ENCODE measurements at regions not wholly inside any gene's neighbourhood (a gene's known extent, or its start where the extent isn't known, plus 50 kb on each side); places are given as distances from the start of the nearest gene placed in this dataset.

DNA sequence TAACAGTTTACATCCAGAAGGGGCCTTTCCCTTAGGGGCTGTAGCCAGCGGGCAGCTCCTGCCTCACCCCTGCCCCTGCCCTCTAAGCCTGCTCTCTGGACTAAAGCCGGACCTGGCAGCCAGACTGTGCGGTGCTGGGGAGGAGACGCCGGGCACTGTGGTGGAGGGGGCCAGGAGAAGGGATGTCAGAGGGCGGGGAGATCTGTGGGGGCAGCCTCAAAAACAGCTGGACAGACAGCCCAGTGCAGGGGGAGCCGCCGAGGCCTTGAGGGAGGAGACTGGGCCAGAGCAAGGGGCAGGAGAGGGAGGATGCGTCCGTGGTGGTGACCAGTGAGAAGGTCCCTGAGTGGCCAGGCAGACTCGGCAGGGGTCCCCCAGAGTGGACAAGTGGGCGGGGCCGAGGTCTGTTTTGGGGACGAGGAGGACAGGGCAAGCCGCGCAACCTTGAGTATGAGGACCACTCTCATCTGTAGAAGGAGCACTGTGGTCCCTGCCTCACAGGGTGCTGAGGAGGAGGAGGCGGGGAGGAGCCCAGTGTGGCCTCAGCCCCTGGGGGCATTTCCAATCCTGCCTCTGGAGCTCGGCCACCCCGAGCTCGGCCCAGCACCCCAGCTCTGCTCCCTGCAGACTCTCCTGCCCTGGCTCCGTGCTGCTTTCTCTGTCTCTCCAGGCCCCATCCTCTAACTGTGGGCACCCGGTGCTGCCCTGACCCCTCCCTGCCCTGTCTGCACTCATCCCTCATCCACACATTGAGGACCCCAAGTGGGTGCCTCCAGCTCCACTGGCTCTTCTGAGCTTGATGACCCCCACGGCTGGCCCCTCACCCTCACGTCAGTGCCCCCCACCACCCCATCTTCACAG, 59.2 kb upstream of the NKX1-1 start:
- no peak for DNase-seq (ENCODE audit: low read depth in 1 of 2, low spot score in 1 of 2)

DNA sequence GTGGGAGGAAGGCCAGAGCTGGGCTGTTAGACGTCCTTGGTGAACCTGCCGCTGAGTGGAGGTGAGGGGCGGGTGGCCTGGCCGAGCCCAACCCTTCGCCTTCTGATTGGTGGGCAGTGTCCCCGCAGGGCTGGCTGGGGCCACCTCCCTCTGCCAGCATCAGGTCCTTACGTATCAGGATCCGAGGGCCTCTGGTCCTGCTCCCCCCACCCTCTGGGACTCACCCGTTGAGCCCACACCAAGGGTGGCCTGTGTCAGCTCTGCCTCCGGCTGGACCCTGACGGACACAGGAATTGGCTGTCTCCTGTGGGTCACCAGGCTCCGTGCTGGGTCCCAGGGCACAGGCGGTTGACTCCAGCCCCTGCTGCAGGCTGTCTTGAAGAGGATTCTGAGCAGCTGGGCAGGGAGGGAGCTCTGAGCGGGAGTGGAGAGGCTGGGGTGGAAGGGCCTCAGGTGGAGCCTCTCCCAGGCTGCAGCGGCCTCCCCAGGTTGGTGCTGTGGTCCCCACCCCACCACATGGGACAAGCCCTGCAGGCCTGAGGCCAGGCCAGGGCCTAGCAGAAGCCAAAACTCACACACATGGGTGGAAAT, 58.4 kb upstream of the NKX1-1 start:
- no peak for DNase-seq (ENCODE audit: low read depth in 1 of 2, low spot score in 1 of 2)

DNA sequence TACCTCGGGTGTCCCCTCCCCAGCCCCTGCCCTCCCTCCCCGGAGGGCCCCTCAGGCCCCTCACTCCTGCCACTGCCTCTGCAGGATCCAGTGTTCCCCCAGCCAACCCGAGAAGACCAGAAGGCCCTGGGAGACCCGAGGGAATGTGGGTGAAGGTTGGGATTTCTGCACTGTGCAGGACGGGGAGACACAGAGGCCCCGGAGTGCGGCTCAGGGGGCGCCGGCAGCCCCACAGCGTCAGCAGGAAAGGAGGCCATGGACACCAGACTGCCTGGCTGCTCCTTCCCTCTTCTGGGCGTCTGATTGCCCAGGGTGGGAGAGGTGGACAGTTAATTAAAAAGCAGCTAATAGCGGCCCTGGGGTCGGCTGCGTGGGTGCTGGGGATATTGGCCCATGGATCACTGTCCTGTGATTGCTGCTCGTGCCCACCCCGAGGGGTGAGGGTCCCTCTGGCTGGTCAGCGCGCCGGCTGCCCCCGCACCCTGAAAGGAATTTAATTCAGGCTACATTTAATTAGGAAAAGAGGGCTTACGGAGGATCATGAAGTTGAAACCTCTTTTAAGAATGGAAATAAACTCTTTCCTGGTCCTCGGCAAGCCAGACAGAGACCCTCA, 57.8 kb upstream of the NKX1-1 start:
- DNase-seq (ENCODE audit: low read depth in 1 of 2, low spot score in 1 of 2) = no peak

DNA sequence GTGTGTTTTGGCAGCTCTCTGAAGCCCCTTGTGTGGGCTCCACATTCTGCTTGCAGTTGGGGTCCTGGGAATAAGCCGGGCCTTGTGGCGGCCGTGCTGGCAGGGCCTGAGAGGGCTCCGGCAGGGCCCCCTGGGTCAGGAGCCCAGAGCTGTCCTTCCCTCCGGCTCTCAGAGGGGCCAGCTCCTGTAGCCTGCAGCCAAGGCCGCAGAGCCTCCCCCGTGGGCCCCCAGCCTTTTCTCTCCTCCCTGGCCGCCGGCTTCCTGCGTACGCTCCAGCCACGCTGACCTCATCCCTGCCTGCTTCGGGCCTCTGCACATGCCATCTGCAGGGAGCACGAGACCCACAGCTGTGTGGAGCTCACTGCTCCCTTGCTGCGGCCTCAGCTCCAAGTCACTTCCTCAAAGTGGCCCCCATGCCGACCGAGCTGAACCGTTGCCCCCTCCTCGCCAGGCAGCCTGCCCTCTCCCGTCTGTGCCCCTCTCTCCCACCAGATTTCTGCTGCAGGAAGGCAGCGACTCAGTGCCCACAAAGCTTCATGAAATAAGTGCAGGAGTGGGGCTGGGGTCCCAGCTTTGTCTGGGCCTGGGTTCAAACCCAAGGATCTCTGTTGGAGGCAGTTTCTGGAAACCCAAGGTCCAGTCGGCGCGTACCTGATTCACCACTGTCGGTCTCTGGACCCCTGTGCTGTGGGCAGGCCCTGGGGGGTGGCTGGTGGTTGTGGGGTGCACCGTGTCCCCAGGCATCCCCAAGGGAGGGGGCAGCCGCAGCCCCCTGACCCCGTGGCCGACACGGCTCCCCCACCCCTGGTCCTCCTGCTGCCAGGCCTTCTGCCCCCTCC, 57.1 kb upstream of the NKX1-1 start:
- no peak for DNase-seq (ENCODE audit: low read depth in 1 of 2, low spot score in 1 of 2)

DNA sequence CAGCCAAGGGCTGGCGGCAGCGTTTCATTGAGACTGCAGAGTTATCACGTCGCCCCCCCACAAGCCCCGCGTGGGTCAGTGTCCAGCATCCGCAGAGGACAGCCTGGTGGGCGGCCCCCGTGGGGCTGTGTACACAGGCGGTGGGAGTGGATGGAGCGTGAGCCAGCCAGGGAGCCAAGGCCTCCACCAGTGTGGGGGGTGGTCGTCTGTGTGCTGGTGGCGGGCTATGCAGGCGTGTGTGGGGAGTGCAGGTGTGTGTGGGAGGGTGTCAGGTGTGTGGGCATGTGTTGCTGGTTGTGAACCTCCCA, 56.5 kb upstream of the NKX1-1 start:
- no peak for DNase-seq (ENCODE audit: low read depth in 1 of 2, low spot score in 1 of 2)

DNA sequence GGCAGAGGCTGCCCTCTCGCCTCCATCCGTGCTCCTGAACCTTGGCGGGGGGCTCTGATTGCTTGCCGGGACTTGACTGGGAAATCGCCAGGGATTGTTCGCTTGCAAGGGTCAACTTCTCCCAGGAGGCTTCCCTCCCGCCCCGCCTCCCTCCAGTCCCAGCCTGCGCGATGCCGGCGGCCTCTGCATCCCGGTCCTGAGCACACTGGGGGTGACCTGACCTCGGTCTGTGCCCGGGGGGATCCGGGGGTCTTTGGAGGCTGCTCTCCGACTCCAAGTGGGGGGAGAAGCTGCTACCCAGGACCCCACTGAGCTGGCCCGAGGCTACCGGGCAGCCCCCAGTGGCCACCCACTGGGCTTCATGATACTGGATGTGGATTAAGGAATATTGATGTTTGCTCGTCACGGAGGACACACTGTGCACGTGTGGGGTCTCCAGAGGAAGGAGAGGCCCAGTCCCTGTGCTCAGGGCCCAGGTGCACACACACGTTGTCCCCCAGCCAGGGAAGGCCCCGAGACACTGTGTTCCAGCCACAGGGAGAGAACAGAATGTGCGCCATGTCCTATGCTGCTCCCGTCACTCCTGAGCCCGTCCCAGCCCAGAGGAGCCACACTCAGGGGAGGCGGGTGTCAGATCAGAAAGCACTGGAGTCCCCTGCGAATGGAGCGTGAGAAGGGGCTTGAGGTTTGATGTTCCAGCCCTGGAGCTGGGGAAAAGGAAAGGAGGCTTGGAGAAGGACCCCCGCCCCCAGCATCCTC, 55.9 kb upstream of the NKX1-1 start:
- no peak for DNase-seq (ENCODE audit: low read depth in 1 of 2, low spot score in 1 of 2)

DNA sequence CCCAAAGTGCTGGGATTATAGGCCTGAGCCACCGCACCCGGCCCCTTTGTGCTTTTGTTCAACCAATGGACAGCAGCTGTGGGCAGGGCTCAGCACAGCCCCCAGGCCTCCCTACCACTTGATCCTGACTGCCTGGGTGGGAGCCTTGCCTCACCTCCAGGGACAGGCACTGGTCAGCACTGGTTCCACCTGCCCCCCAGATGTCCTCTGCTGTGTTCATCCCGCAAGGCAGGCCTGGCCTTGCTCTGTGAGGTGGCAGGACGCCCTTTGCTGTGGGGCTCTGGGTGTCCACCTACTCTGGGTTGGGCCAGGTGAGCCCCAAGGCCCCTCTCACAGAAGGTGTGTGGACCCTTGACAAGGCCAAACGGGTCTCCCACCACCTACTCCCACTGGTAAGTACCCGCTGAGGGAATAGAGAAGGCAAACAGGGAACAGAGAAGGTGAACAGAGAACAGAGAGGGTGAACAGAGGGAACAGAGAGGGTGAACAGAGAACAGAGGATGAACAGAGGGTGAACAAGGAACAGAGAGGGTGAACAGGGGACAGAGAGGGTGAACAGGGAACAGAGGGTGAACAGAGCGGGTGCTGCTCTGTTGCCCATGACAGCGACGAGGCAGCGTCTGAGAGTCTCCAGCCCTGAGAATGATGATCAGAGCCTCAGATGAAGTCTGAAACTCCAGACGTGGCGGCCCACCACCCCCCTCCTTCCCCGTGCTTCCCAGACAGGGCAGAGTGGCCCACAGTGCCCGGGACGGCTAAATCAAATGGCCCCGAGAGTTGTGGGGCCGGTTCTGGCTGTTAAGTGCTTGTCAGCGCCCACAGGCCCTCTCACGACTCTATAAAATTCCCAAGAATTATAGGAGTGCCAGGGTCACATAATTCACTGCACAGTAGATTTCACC, 55.0 kb upstream of the NKX1-1 start:
- no peak for DNase-seq (ENCODE audit: low read depth in 1 of 2, low spot score in 1 of 2)

DNA sequence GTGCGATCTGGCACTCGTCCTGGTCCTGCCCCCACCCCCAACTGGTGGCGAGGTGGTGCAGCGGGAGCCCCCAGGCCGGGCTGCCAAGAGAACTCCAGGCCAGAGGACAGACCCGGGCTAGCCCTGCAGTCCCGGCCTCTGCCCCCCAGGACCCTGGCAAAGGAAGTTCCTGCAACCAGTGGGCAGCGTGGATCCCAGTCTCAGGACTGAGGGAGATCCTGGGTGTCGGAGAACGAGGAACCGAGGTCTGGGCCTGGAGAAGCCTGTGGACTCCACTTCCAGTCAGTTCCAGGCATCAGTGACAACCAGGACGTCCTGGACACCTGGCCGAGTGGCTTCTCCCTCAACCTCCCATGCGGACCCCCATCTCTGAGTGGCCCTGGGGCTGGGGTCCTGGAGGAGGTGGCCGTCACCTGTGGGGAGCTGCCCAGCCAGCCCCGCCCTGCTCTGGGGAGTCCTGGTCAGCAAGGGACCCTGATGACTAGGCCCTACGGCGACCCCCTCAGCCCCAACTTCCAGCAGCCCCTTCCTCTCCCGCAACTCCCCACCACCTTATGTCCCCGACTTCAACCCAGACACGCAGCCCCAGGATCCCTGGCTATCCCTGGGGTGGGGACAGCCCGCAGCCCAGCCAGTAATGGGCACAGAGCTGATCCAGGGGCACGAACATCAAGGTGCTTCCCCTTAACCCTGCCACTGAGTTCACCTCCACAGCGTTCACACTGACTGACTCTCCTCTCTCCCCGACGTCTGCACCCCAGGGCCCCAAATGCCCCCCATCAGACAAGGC, 53.7 kb upstream of the NKX1-1 start:
- no peak for DNase-seq (ENCODE audit: low read depth in 1 of 2, low spot score in 1 of 2)

DNA sequence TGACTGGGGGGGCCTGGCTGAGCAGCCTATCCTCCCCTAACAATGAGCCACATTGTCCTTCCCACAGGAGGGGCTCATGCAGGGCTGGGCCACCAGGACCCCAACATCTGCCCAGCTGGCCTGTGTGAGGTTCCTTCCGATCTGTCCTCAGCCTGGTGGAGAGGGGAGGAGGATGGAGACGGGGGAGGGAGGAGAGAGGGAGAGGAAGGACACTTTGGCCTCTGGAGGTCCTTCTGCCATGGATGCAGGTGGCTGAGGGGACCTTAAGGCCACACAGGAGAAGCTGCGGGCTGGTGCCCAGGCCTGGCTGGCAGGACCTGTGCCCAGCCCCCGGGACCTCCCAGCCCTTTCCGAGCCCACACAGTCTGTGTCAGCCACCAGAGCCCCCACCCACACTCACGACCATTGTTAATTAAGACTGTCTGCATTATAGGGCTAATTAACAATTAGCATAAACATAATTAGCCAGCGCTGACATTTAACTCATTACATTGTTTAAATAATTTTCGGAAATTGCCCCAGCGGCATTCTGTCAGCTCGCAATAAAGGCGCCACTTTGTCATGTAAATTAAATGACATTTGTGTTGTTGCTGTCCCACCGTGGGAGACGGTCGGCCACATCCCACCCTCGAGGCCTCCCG, 53.0 kb upstream of the NKX1-1 start:
- DNase-seq (ENCODE audit: low read depth in 1 of 2, low spot score in 1 of 2) = no peak

DNA sequence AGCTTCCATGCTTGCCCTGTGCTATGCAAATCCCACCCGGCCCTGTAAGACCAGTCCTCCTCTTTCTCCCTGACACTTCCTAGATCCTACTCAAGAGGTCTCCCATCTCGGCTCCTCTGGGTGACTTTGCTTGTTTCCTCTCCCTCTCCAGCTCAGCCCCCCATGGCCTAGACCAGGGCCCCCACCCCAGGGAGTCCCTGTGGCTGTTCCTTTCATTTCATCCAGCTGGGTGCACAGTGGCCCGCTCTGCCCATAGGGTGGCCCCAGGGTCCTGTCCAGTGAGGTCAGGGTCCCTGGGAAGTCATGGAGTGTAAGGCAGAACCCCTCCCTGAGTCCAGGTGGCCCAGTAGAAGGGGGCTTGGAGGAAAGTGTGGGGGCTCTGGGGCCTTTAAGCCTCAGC, 52.3 kb upstream of the NKX1-1 start:
- no peak for DNase-seq (ENCODE audit: low read depth in 1 of 2, low spot score in 1 of 2)
